ENCODE measurements at regions not wholly inside any gene's neighbourhood (a gene's known extent, or its start where the extent isn't known, plus 50 kb on each side); places are given as distances from the start of the nearest gene placed in this dataset.

DNA sequence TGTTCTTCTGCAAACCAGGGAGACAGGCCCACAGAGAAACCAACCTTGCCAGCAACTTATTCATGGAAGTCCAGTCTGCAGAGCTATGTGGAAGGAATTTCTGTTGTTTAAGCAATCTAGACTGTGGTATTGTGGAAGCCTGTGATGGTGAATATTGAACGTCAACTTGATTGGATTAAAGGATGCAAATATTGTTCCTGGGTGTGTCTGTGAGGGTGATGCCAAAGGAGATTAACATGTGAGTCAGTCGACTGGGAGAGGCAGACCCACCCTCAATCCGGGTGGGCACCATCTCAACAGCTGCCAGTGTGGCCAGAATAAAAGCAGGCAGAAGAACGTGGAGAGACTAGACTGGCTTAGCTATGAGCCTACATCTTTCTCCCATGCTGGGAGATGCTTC lies 606.0 kb downstream of the EFNB2 start:
- Histone ChIP-seq H3K9me2 (replicated peaks; ENCODE audit: control insufficient read depth, low read length) (no peaks in the 10 kb centered on the region), H3K4me3 (ENCODE audit: low read length) (no peak overlapping the region), H3K4me2 (ENCODE audit: low read length) (no peak overlapping the region), H4K20me1 (ENCODE audit: control insufficient read depth, insufficient read depth, low read depth, low read length) (no peaks in the 10 kb centered on the region), H3K36me3 (ENCODE audit: control insufficient read depth, low read length) (no peaks in the 10 kb centered on the region), H3K79me2 (ENCODE audit: control insufficient read depth, low read length) (no peaks in the 10 kb centered on the region), H3K9me3 (ENCODE audit: control insufficient read depth, insufficient read depth, low read length) (no peaks in the 10 kb centered on the region), H3F3A (ENCODE audit: control insufficient read depth, insufficient read depth) (no peaks in the 10 kb centered on the region), H3K27me3 (ENCODE audit: control insufficient read depth, low read length) (no peaks in the 10 kb centered on the region), H3K4me1 (ENCODE audit: control insufficient read depth, low read length) (no peaks in the 10 kb centered on the region), H3K27ac (ENCODE audit: low read depth, low read length) (no peak overlapping the region)
- no peak for TF ChIP-seq EZH2phosphoT487 (IDR thresholded peaks at IDR 0.05; ENCODE audit: borderline replicate concordance, low read length)
- TF ChIP-seq, protein P1, sequence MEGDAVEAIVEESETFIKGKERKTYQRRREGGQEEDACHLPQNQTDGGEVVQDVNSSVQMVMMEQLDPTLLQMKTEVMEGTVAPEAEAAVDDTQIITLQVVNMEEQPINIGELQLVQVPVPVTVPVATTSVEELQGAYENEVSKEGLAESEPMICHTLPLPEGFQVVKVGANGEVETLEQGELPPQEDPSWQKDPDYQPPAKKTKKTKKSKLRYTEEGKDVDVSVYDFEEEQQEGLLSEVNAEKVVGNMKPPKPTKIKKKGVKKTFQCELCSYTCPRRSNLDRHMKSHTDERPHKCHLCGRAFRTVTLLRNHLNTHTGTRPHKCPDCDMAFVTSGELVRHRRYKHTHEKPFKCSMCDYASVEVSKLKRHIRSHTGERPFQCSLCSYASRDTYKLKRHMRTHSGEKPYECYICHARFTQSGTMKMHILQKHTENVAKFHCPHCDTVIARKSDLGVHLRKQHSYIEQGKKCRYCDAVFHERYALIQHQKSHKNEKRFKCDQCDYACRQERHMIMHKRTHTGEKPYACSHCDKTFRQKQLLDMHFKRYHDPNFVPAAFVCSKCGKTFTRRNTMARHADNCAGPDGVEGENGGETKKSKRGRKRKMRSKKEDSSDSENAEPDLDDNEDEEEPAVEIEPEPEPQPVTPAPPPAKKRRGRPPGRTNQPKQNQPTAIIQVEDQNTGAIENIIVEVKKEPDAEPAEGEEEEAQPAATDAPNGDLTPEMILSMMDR (IDR thresholded peaks at IDR 0.05; ENCODE audit: low read depth, low read length, poor library complexity, severe bottlenecking), result no peak

DNA sequence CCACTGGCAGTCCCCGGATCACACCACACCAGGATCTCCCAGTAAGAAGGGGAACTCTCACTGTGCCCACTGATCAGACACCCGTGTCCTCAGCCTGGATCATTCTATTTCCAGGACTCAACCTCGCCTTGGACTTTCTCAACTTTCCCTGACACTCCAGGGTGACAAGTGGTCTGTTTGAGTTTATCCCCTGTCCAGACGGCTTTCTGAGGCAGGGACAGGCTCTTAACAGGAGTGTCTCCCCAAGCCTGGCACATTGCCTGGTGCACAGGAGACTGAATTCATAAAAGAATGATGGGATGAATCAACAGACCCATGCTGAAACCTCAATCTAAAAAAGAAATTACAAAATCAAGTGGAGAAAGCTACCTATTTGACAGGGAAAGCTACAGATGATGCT lies 606.6 kb downstream of the EFNB2 start:
- Histone ChIP-seq H4K20me1 (ENCODE audit: control insufficient read depth, insufficient read depth, low read depth, low read length) (no peaks in the 10 kb centered on the region), H3K9me2 (replicated peaks; ENCODE audit: control insufficient read depth, low read length) (no peaks in the 10 kb centered on the region), H3K27me3 (ENCODE audit: control insufficient read depth, low read length) (no peaks in the 10 kb centered on the region), H3K27ac (ENCODE audit: low read depth, low read length) (no peak overlapping the region), H3K4me1 (ENCODE audit: control insufficient read depth, low read length) (no peaks in the 10 kb centered on the region), H3F3A (ENCODE audit: control insufficient read depth, insufficient read depth) (no peaks in the 10 kb centered on the region), H3K79me2 (ENCODE audit: control insufficient read depth, low read length) (no peaks in the 10 kb centered on the region), H3K4me3 (ENCODE audit: low read length) (no peak overlapping the region), H3K36me3 (ENCODE audit: control insufficient read depth, low read length) (no peaks in the 10 kb centered on the region), H3K4me2 (ENCODE audit: low read length) (no peak overlapping the region), H3K9me3 (ENCODE audit: control insufficient read depth, insufficient read depth, low read length) (no peaks in the 10 kb centered on the region)
- no peak for TF ChIP-seq EZH2phosphoT487 (IDR thresholded peaks at IDR 0.05; ENCODE audit: borderline replicate concordance, low read length)
- TF ChIP-seq, protein P1 (IDR thresholded peaks at IDR 0.05; ENCODE audit: low read depth, low read length, poor library complexity, severe bottlenecking), result no peak

DNA sequence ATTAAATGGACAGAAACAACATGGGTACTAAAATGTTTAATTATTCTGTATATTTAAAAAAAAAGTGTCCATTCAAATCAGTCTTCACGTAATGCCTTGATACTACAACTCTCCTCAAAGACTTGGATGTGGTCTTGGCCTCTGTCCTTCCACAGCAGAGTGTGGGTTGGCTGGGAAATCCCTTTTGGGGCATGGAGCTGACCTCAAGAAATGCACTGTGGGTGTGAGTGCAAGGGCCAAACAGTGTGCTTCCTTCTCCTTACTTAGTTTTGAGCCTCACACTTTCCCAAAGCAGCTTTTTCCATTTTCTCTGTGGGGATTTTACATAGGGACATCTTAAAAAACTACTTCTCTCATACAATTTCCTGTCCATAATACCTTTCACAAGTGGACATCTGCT lies 607.4 kb downstream of the EFNB2 start:
- Histone ChIP-seq H3F3A (ENCODE audit: control insufficient read depth, insufficient read depth) (no peaks in the 10 kb centered on the region), H3K9me3 (ENCODE audit: control insufficient read depth, insufficient read depth, low read length) (no peaks in the 10 kb centered on the region), H3K36me3 (ENCODE audit: control insufficient read depth, low read length) (no peaks in the 10 kb centered on the region), H3K79me2 (ENCODE audit: control insufficient read depth, low read length) (no peaks in the 10 kb centered on the region), H3K4me2 (ENCODE audit: low read length) (no peak overlapping the region), H4K20me1 (ENCODE audit: control insufficient read depth, insufficient read depth, low read depth, low read length) (no peaks in the 10 kb centered on the region), H3K27ac (ENCODE audit: low read depth, low read length) (no peak overlapping the region), H3K9me2 (replicated peaks; ENCODE audit: control insufficient read depth, low read length) (no peaks in the 10 kb centered on the region), H3K4me3 (ENCODE audit: low read length) (no peak overlapping the region), H3K4me1 (ENCODE audit: control insufficient read depth, low read length) (no peaks in the 10 kb centered on the region), H3K27me3 (ENCODE audit: control insufficient read depth, low read length) (no peaks in the 10 kb centered on the region)
- TF ChIP-seq EZH2phosphoT487 (IDR thresholded peaks at IDR 0.05; ENCODE audit: borderline replicate concordance, low read length), result no peak
- TF ChIP-seq, protein P1 (IDR thresholded peaks at IDR 0.05; ENCODE audit: low read depth, low read length, poor library complexity, severe bottlenecking), result no peak

DNA sequence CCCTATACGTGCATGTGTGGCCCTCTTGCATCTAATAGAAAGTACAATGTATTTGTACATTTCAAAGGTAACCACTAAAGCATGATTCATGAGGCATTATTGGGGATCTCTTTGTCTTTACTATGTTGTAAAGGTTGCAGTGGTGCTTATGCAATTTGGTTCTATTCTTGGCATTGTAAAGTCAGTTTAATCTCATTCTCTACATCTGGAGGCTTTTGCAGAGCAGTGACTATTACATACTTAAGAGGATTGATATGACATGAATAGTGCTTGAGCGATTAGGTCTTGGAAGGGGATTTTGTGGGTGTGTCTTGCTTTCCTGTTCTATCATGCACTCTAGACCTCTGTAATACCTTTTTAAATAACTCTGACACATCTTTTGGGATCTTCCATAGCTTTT lies 610.0 kb downstream of the EFNB2 start:
- TF ChIP-seq, protein P1 (IDR thresholded peaks at IDR 0.05; ENCODE audit: low read depth, low read length, poor library complexity, severe bottlenecking), result no peak
- no peak for TF ChIP-seq EZH2phosphoT487 (IDR thresholded peaks at IDR 0.05; ENCODE audit: borderline replicate concordance, low read length)
- no peaks in the 10 kb centered on the region for H4K20me1 ChIP-seq (ENCODE audit: control insufficient read depth, insufficient read depth, low read depth, low read length)
- no peaks in the 10 kb centered on the region for H3K79me2 ChIP-seq (ENCODE audit: control insufficient read depth, low read length)
- H3K4me1 ChIP-seq (ENCODE audit: control insufficient read depth, low read length), result no peaks in the 10 kb centered on the region
- H3K36me3 ChIP-seq (ENCODE audit: control insufficient read depth, low read length), result no peaks in the 10 kb centered on the region
- no peaks in the 10 kb centered on the region for H3K9me2 ChIP-seq (replicated peaks; ENCODE audit: control insufficient read depth, low read length)
- H3K4me2 ChIP-seq (ENCODE audit: low read length), result no peak overlapping the region
- H3K9me3 ChIP-seq (ENCODE audit: control insufficient read depth, insufficient read depth, low read length), result no peaks in the 10 kb centered on the region
- no peaks in the 10 kb centered on the region for H3F3A ChIP-seq (ENCODE audit: control insufficient read depth, insufficient read depth)
- H3K4me3 ChIP-seq (ENCODE audit: low read length), result no peak overlapping the region
- H3K27me3 ChIP-seq (ENCODE audit: control insufficient read depth, low read length), result no peaks in the 10 kb centered on the region
- no peak overlapping the region for H3K27ac ChIP-seq (ENCODE audit: low read depth, low read length)
